Epithelial cell of prostate (primary cell): ENCODE measurements at regions not wholly inside any gene's neighbourhood (a gene's known extent, or its start where the extent isn't known, plus 50 kb on each side); places are given as distances from the start of the nearest gene placed in this dataset.

ENCODE experiments used
- DNase-seq: peaks from one replicate; pipeline ENCODE4 v3.0.0-alpha.2; 2011; ENCODE audit warnings: low read depth, low spot score
- H3K27ac ChIP-seq: fragments of 450-650 bp; 2 replicates; pipeline ENCODE4 v1.5.1; 2017; ENCODE audit warnings: mild to moderate bottlenecking

GRCh38 chr2:56133931-56134629 lies 49.7 kb upstream of the CCDC85A start:
- no peak overlapping the region for H3K27ac ChIP-seq
- DNase-seq = no peak
